Upper lobe of right lung (tissue), 1 donor: ENCODE measurements at regions not wholly inside any gene's neighbourhood (a gene's known extent, or its start where the extent isn't known, plus 50 kb on each side); places are given as distances from the start of the nearest gene placed in this dataset.
A peak's percentile ranks its signal among the peaks of the same experiment; 100 is the strongest.

Experiments
- ATAC-seq: fragments of 200-7000 bp; cut with Tn5 transposase; one replicate; pipeline ENCODE4 v1.9.1; 2020; ENCODE audit warnings: mild to moderate bottlenecking, moderate library complexity
- DNase-seq: peaks from one replicate; pipeline ENCODE4 v3.0.0-alpha.2; 2020
- H3K27ac ChIP-seq: fragments of 200-600 bp; one replicate; pipeline ENCODE4 v1.8.0; 2022
- H3K27me3 ChIP-seq: fragments of 200-600 bp; one replicate; pipeline ENCODE4 v1.8.0; 2022; ENCODE audit warnings: mild to moderate bottlenecking
- H3K36me3 ChIP-seq: fragments of 200-600 bp; one replicate; pipeline ENCODE4 v1.8.0; 2022
- H3K4me1 ChIP-seq: fragments of 200-600 bp; one replicate; pipeline ENCODE4 v1.8.0; 2022
- H3K4me3 ChIP-seq: fragments of 200-600 bp; one replicate; pipeline ENCODE4 v1.8.0; 2022; ENCODE audit warnings: mild to moderate bottlenecking
- H3K9me3 ChIP-seq: fragments of 200-600 bp; one replicate; pipeline ENCODE4 v1.8.0; 2022
- intact Hi-C: fragments of 100-400 bp; cut with DNase I; formaldehyde crosslinking; loops from one replicate; pipeline ENCODE4 v1.11.0; 2022
- TF ChIP-seq, protein P1 (sequence below): fragments of 200-600 bp; IDR thresholded peaks from one replicate; pipeline ENCODE4 v1.8.0; 2022; ENCODE audit warnings: antibody characterized with exemption
- donor health status: DM: no; HTN: yes; CAD: no; lungs with severe emphysema.

DNA sequence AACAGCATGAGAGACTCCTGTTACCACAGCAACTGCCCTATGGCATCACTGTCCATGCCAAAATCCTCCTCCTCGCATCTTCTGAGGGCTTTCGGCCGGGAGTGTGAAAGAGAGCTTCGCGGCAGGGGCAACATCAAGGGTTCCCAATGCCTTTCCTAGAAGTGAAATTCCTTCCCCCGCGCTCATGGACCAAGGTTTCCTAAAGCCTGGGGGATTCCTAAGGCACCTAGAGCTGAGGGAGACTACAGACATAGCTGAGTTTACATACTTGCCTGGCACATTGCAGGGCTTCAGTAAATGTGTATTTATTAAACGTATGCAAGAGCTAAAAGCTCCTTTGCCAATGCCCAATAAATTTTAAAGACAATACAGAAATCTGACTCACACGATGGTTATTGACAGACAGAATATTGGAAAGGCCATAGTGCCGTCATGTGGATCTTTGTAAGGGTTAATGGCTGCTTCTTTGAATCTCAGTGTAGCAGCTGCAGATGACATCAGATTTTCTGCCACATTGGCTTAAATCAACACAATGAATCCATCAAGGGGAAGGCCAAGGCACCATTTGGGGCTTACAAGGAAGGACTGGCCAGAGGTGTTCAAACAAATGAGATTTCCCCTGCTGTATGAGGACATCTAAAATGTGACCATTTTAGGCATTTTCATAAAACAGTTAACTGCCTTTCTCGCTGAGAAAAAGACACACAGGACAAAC is 281.2 kb upstream of the JARID2 start:
- intact Hi-C loops = no loop called here
- no peak overlapping the region for H3K27ac ChIP-seq
- DNase-seq = no peak
- ATAC-seq = no peak
- no peak overlapping the region for H3K4me3 ChIP-seq
- no peaks in the 10 kb centered on the region for H3K36me3 ChIP-seq
- TF ChIP-seq, protein P1, sequence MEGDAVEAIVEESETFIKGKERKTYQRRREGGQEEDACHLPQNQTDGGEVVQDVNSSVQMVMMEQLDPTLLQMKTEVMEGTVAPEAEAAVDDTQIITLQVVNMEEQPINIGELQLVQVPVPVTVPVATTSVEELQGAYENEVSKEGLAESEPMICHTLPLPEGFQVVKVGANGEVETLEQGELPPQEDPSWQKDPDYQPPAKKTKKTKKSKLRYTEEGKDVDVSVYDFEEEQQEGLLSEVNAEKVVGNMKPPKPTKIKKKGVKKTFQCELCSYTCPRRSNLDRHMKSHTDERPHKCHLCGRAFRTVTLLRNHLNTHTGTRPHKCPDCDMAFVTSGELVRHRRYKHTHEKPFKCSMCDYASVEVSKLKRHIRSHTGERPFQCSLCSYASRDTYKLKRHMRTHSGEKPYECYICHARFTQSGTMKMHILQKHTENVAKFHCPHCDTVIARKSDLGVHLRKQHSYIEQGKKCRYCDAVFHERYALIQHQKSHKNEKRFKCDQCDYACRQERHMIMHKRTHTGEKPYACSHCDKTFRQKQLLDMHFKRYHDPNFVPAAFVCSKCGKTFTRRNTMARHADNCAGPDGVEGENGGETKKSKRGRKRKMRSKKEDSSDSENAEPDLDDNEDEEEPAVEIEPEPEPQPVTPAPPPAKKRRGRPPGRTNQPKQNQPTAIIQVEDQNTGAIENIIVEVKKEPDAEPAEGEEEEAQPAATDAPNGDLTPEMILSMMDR = no peak
- H3K4me1 ChIP-seq = peaks cover 2% of the 10 kb centered on the region
- no peaks in the 10 kb centered on the region for H3K9me3 ChIP-seq
- H3K27me3 ChIP-seq = no peaks in the 10 kb centered on the region

DNA sequence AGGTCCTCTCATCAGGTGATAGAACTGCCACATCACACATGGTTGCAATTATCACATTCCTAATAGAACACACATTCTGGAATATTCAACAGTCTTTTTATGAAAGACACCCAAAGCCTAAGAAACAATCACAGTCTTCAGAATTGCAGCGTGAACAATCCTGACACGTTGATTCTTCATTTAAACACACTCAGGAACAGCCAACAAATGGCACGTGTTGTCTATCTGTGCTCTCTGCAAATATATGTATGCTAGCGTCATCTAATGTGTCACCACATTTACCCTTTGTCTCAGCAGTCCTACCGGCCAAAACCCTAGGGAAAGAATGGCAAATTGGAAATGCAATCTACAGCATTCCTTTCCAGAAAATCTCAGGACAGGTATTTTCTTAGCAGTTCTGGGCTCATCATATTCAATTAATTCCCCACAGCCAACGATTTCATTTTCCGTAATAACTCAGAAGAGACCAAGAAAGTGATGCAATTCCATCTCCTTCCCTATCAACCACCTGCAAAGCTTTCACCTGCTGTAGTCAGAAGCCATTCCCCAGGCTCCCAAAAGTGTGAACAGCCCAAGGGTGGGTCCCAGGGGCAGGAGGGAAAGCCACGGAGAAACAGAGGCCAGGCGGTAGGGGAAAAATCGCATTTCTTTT is 280.3 kb upstream of the JARID2 start:
- Histone ChIP-seq H3K27ac (no peak overlapping the region), H3K27me3 (no peaks in the 10 kb centered on the region), H3K4me1 (peaks cover 2% of the 10 kb centered on the region), H3K36me3 (no peaks in the 10 kb centered on the region), H3K4me3 (no peak overlapping the region), H3K9me3 (no peaks in the 10 kb centered on the region)
- TF ChIP-seq, protein P1 = no peak
- no peak for DNase-seq
- ATAC-seq = no peak
- intact Hi-C loops = no loop called here

DNA sequence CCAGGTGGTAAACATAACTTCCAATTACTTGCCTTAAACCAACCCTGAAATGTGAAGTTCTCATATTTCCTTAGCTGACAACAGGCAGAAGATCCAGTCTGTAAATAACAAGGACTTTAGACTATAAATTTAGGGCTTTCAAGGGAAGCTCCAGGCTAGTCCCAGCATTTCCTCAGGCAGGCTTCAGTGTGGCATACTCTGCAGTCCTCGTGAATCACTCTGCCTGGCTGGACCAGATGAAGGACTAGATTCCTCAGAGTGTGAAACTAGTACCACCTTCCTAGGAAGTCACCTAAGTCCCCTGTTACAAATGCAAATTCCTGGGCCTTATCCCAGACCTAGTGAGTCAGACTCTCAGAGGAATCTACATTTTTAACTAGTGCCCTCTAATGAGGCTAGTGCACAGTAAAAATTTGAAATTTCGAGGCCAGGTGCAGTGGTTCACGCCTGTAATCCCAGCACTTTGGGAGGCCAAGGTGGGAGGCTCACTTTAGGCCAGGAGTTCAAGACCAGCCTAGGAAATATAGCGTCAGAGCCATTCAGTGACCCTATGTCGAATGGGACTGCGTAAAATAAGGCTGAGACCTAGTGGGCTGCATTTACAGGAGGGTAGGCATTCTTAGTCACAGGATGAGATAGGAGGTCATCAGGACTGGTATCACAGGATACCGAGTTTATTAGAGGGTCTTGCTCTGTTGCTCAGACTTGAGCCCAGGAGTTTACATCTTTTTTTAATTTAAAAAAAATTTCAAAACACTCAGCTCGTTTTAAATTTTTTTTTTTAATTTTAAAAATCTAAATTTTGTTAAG is 279.6 kb upstream of the JARID2 start:
- Histone ChIP-seq H3K4me3 (no peak overlapping the region), H3K36me3 (no peaks in the 10 kb centered on the region), H3K27ac (no peak overlapping the region), H3K27me3 (no peaks in the 10 kb centered on the region), H3K9me3 (no peaks in the 10 kb centered on the region), H3K4me1 (peaks cover 2% of the 10 kb centered on the region)
- no peak for DNase-seq
- ATAC-seq = no peak
- intact Hi-C loops = no loop called here
- TF ChIP-seq, protein P1 = no peak

DNA sequence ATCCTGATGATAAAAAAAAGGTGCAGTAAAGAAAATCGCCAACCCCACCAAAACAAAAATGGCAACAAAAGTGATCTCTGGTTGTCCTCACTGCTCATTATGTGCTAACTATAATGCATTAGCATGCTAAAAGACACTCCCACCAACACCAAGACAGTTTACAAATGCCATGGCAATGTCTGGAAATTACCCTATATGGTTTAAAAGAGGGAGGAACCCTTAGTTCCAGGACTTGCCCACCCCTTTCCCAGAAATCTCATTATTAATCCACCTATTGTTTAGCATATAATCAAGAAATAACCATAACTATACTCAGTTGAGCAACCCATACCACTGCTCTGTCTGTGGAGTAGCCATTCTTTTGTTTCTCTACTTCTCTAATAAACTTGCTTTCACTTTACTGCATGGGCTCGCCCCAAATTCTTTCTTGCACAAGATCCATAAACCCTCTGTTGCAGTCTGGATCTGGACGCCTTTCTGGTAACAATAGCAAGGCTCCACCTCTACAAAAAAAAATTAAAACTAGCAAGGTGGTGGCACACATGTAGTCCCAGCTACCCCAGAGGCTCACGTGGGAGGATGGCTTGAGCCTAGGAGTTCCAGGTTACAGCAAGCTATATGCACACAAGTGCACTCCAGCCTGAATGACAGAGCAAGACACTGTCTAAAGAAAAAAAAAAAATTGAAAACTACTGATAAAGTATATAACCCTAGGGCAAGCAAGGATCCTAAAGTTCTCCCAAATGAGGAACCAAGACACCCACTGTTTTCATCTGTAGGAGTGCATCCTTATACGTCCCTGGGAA is 278.8 kb upstream of the JARID2 start:
- no peaks in the 10 kb centered on the region for H3K36me3 ChIP-seq
- H3K9me3 ChIP-seq = no peaks in the 10 kb centered on the region
- no peak overlapping the region for H3K4me3 ChIP-seq
- TF ChIP-seq, protein P1 = no peak
- no peak overlapping the region for H3K27ac ChIP-seq
- peak; percentile 42 for ATAC-seq
- H3K27me3 ChIP-seq = no peaks in the 10 kb centered on the region
- intact Hi-C loops = no loop called here
- peaks cover 2% of the 10 kb centered on the region for H3K4me1 ChIP-seq
- DNase-seq = no peak

DNA sequence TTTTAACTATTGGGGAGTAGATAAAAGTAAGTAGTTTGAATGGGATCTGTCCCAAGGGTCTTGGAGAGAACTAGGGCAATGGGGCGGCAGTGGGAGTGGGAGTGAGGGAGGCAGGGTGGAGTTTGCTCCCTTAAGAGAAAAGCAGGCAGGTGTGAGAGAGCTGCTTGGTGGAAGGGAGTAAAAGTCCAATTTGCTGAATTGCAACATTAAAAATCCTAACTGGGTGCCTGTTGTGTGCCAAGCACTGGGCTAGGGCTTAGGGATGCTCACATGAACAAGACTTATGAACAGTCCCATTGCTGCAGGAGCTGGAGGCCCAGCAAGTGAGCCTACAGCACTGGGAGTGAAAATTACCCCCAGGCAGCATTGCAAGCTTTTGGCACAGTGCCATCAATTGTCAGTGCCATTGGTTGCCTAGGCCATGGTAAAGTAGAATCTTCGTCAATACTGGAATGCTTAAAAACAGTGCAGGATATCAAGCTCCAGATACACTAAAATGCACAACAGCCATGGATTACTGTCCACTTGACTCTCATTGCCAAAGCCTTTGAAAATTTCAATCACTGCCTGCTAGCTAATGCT is 277.7 kb upstream of the JARID2 start:
- no peak for DNase-seq
- Histone ChIP-seq H3K27ac (no peak overlapping the region), H3K27me3 (no peaks in the 10 kb centered on the region), H3K9me3 (no peaks in the 10 kb centered on the region), H3K4me3 (no peak overlapping the region), H3K4me1 (peaks cover 2% of the 10 kb centered on the region), H3K36me3 (no peaks in the 10 kb centered on the region)
- ATAC-seq = no peak
- intact Hi-C loops = no loop called here
- TF ChIP-seq, protein P1 = no peak
